Omental fat pad (tissue), 3 donors: ENCODE measurements at regions not wholly inside any gene's neighbourhood (a gene's known extent, or its start where the extent isn't known, plus 50 kb on each side); places are given as distances from the start of the nearest gene placed in this dataset.
"Not testable (repeated sequence)": the region's sequence is repeated elsewhere in the genome, so short reads cannot be mapped to it uniquely, and the experiment has no call there.

Experiments
- ATAC-seq: fragments of 150-250 bp; one replicate; pipeline ENCODE4 v1.9.1; 2016; ENCODE audit warnings: mild to moderate bottlenecking, moderate library complexity; ENCODE audit not compliant: low FRiP score
- DNase-seq: peaks from one replicate; pipeline ENCODE4 v3.0.0-alpha.2; 2019; ENCODE audit warnings: low spot score
- CTCF ChIP-seq, 3 donors: fragments of 450-650 bp; IDR thresholded peaks; one replicate each; pipeline ENCODE4 v1.5.1; 2016 to 2017; ENCODE audit warnings: antibody characterized with exemption in 3 of 3, mild to moderate bottlenecking in 3 of 3, moderate library complexity in 2 of 3

- ATAC-seq = no peak
- TF ChIP-seq CTCF (IDR thresholded peaks at IDR 0.05) = no peak
- DNase-seq = no peak
Measured at GRCh38 chr13:76316998-76317527, 569.1 kb downstream of the KCTD12 start.

GRCh38 chr13:76314495-76314894 lies 571.7 kb downstream of the KCTD12 start:
- TF ChIP-seq CTCF (IDR thresholded peaks at IDR 0.05) = no peak
- DNase-seq (no peak), ATAC-seq (no peak)

- DNase-seq = no peak
- TF ChIP-seq CTCF (IDR thresholded peaks at IDR 0.05) = no peak
Measured at GRCh38 chr13:76307142-76307541, 579.1 kb downstream of the KCTD12 start.

GRCh38 chr13:76300688-76301087 lies 585.5 kb downstream of the KCTD12 start:
- no peak for TF ChIP-seq CTCF (IDR thresholded peaks at IDR 0.05)

More at GRCh38 chr13:76307142-76307541, 579.1 kb downstream of the KCTD12 start:
- ATAC-seq = peak; percentile 88

GRCh38 chr13:76297331-76297730 lies 588.9 kb downstream of the KCTD12 start:
- ATAC-seq = no peak
- DNase-seq = no peak
- TF ChIP-seq CTCF (IDR thresholded peaks at IDR 0.05) = no peak

More at GRCh38 chr13:76300688-76301087, 585.5 kb downstream of the KCTD12 start:
- DNase-seq (no peak), ATAC-seq (peak; percentile 32)

GRCh38 chr13:76296751-76297150 lies 589.5 kb downstream of the KCTD12 start:
- TF ChIP-seq CTCF (IDR thresholded peaks at IDR 0.05) = no peak
- ATAC-seq = no peak
- DNase-seq = no peak

GRCh38 chr13:76295020-76295419 lies 591.2 kb downstream of the KCTD12 start:
- not testable (repeated sequence) for DNase-seq, ATAC-seq

GRCh38 chr13:76293751-76294150 lies 592.5 kb downstream of the KCTD12 start:
- no peak for TF ChIP-seq CTCF (IDR thresholded peaks at IDR 0.05)
- DNase-seq (no peak), ATAC-seq (no peak)
